ENCODE measurements at regions not wholly inside any gene's neighbourhood (a gene's known extent, or its start where the extent isn't known, plus 50 kb on each side); places are given as distances from the start of the nearest gene placed in this dataset.

- no peak overlapping the region for H3K27ac ChIP-seq (ENCODE audit: low read length)
- Mint-ChIP-seq H3K4me3 (no peak overlapping the region), H3K27ac (no peak overlapping the region), H3K4me1 (no peaks in the 10 kb centered on the region), H3K36me3 (no peaks in the 10 kb centered on the region), H3K9me3 (peaks cover 6 to 8% of the 10 kb centered on the region in 2 donors), H3K27me3 (ENCODE audit: low read depth in 2 of 2) (no peaks in the 10 kb centered on the region)
- H3K27me3 ChIP-seq (ENCODE audit: control insufficient read depth, insufficient read depth, low read length) = no peaks in the 10 kb centered on the region
- no peaks in the 10 kb centered on the region for H3K36me3 ChIP-seq (ENCODE audit: control insufficient read depth, insufficient read depth, low read length)
- ATAC-seq (no peak), DNase-seq (no peak)
- WGBS (ENCODE audit: insufficient coverage) = 88% methylated on average over 14 of the region's 14 CpGs
- H3K4me3 ChIP-seq (ENCODE audit: low read length) = no peak overlapping the region
- peaks cover 14% of the 10 kb centered on the region for H3K9me3 ChIP-seq (ENCODE audit: control insufficient read depth, insufficient read depth, low read length)
- TF ChIP-seq CTCF (IDR thresholded peaks at IDR 0.05) = no peak
- no peaks in the 10 kb centered on the region for H3K4me1 ChIP-seq (ENCODE audit: control insufficient read depth, insufficient read depth, low read length)
- intact Hi-C loops (cut with micrococcal nuclease) = no loop called here
Observed at GRCh38 chr18:43482136-43482535, 204.8 kb upstream of the SYT4 start.

DNA sequence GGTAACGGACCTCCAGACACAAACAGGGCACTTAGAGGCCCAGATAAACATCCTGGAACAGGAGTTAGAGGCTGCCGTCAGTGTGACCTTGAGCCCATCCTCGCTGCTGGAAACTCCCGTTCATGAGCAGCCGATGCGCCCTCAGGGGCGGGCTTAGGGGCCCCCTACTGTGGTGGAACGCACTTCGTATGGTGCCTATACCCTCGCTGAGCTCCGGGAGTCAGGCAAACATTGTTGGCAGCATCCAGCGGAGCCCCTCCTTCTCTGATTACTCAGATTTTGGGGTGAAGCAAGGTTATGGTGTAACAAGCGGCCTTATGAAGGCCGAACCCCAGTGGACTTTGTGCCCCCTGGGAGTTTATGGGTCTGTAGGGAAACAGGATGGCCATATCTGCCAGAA, 205.3 kb upstream of the SYT4 start:
- Mint-ChIP-seq H3K27me3 (ENCODE audit: low read depth in 2 of 2) (no peaks in the 10 kb centered on the region), H3K36me3 (no peaks in the 10 kb centered on the region), H3K9me3 (peaks cover 6 to 8% of the 10 kb centered on the region in 2 donors), H3K27ac (no peak overlapping the region), H3K4me3 (no peak overlapping the region), H3K4me1 (no peaks in the 10 kb centered on the region)
- Histone ChIP-seq H3K4me1 (ENCODE audit: control insufficient read depth, insufficient read depth, low read length) (no peaks in the 10 kb centered on the region), H3K9me3 (ENCODE audit: control insufficient read depth, insufficient read depth, low read length) (peaks cover 14% of the 10 kb centered on the region), H3K27me3 (ENCODE audit: control insufficient read depth, insufficient read depth, low read length) (no peaks in the 10 kb centered on the region), H3K36me3 (ENCODE audit: control insufficient read depth, insufficient read depth, low read length) (no peaks in the 10 kb centered on the region), H3K4me3 (ENCODE audit: low read length) (no peak overlapping the region), H3K27ac (ENCODE audit: low read length) (no peak overlapping the region)
- intact Hi-C loops (cut with micrococcal nuclease) = no loop called here
- DNase-seq (no peak), ATAC-seq (no peak)
- TF ChIP-seq CTCF (IDR thresholded peaks at IDR 0.05) = no peak
- 92% methylated on average over 14 of the region's 14 CpGs for WGBS (ENCODE audit: insufficient coverage)

DNA sequence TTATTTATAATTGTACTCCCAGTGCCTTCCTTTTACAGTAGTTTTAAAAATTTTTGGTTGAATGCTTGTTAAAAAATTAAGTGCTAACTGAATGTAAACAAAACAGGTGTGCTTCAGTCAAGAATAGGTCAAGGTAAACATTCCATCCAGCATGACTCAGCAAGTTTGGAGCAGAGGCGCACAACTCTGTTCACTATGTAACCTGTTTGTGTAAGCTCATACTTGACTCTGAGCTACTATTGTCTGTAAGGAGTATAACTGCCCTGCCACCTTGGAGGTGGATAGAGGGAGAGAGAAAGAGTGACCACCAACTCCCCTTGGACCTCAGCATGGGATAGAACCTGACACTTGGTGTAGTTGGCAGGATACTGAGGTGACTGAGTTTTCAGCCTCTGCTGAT, 207.4 kb upstream of the SYT4 start:
- Histone ChIP-seq H3K4me3 (ENCODE audit: low read length) (no peak overlapping the region), H3K27ac (ENCODE audit: low read length) (no peak overlapping the region), H3K36me3 (ENCODE audit: control insufficient read depth, insufficient read depth, low read length) (no peaks in the 10 kb centered on the region), H3K4me1 (ENCODE audit: control insufficient read depth, insufficient read depth, low read length) (no peaks in the 10 kb centered on the region), H3K9me3 (ENCODE audit: control insufficient read depth, insufficient read depth, low read length) (peaks cover 14% of the 10 kb centered on the region), H3K27me3 (ENCODE audit: control insufficient read depth, insufficient read depth, low read length) (no peaks in the 10 kb centered on the region)
- Mint-ChIP-seq H3K27me3 (ENCODE audit: low read depth in 2 of 2) (no peaks in the 10 kb centered on the region), H3K36me3 (no peaks in the 10 kb centered on the region), H3K27ac (no peak overlapping the region), H3K9me3 (peaks cover 3 to 6% of the 10 kb centered on the region in 2 donors), H3K4me1 (no peaks in the 10 kb centered on the region), H3K4me3 (no peak overlapping the region)
- no peak for TF ChIP-seq CTCF (IDR thresholded peaks at IDR 0.05)
- ATAC-seq = no peak
- 100% methylated on average over 1 of the region's 1 CpG for WGBS (ENCODE audit: insufficient coverage)
- DNase-seq = no peak
- intact Hi-C loops (cut with micrococcal nuclease) = no loop called here

DNA sequence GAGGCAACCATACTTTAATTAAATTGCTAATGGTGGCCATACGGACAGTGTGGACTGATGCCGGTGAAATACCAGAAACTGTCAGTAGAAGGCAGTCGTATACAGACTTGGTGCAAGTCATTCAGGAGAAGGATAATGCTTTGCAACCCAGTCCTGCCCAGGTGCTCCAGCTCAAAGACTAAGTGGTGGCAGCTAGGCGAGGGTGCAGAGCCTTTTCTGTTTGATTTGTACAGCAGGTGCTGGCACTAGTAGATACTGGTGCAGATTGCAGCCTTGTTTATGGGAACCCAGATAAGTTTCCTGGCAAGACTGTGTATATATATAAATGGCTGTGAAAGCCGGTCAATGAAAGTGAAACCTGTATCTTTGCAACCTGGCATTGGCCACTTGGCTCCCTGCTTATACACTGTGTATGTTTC, 208.3 kb upstream of the SYT4 start:
- no peaks in the 10 kb centered on the region for H3K4me1 ChIP-seq (ENCODE audit: control insufficient read depth, insufficient read depth, low read length)
- H3K9me3 ChIP-seq (ENCODE audit: control insufficient read depth, insufficient read depth, low read length) = peaks cover 14% of the 10 kb centered on the region
- H3K36me3 ChIP-seq (ENCODE audit: control insufficient read depth, insufficient read depth, low read length) = no peaks in the 10 kb centered on the region
- intact Hi-C loops (cut with micrococcal nuclease) = no loop called here
- H3K27ac ChIP-seq (ENCODE audit: low read length) = no peak overlapping the region
- Mint-ChIP-seq H3K4me1 (no peaks in the 10 kb centered on the region), H3K4me3 (no peak overlapping the region), H3K36me3 (no peaks in the 10 kb centered on the region), H3K27ac (no peak overlapping the region), H3K27me3 (ENCODE audit: low read depth in 2 of 2) (no peaks in the 10 kb centered on the region), H3K9me3 (peaks cover 3 to 6% of the 10 kb centered on the region in 2 donors)
- ATAC-seq = no peak
- TF ChIP-seq CTCF (IDR thresholded peaks at IDR 0.05) = no peak
- DNase-seq = no peak
- 92% methylated on average over 5 of the region's 5 CpGs for WGBS (ENCODE audit: insufficient coverage)
- H3K4me3 ChIP-seq (ENCODE audit: low read length) = no peak overlapping the region
- H3K27me3 ChIP-seq (ENCODE audit: control insufficient read depth, insufficient read depth, low read length) = no peaks in the 10 kb centered on the region

Measured in natural killer cell (primary cell).